Heart right ventricle (tissue), 16 donors: ENCODE measurements at regions not wholly inside any gene's neighbourhood (a gene's known extent, or its start where the extent isn't known, plus 50 kb on each side); places are given as distances from the start of the nearest gene placed in this dataset.

Experiments used
- ATAC-seq, 8 donors: fragments of 200-7000 bp; cut with Tn5 transposase; one replicate each; pipeline ENCODE4 v1.9.1; 2020; ENCODE audit warnings: mild to moderate bottlenecking in 8 of 8, moderate library complexity in 8 of 8, moderate number of reproducible peaks in 1 of 8
- DNase-seq, 2 donors: peaks; one replicate each; pipeline ENCODE4 v3.0.0-alpha.2; 2020
- H3K27ac ChIP-seq, 10 donors: fragments of 200-600 bp; sonication (generic) in 2 of 10; one replicate each; pipeline versions ENCODE4 v1.5.0 to v1.8.0; 2020 to 2022; ENCODE audit warnings: mild to moderate bottlenecking in 3 of 10
- H3K27me3 ChIP-seq, 7 donors: fragments of 200-600 bp; one replicate each; pipeline ENCODE4 v1.8.0; 2021 to 2022; ENCODE audit warnings: mild to moderate bottlenecking in 2 of 7
- H3K36me3 ChIP-seq, 9 donors: fragments of 200-600 bp; sonication (generic) in 1 of 9; one replicate each; pipeline versions ENCODE4 v1.5.0 to v1.8.0; 2020 to 2022; ENCODE audit warnings: mild to moderate bottlenecking in 2 of 9
- H3K4me1 ChIP-seq, 9 donors: fragments of 200-600 bp; sonication (generic) in 1 of 9; one replicate each; pipeline versions ENCODE4 v1.5.0 to v1.8.0; 2020 to 2022; ENCODE audit warnings: mild to moderate bottlenecking in 4 of 9
- H3K4me3 ChIP-seq, 10 donors: fragments of 200-600 bp; sonication (generic) in 2 of 10; one replicate each; pipeline versions ENCODE4 v1.5.0 to v1.8.0; 2020 to 2022; ENCODE audit warnings: mild to moderate bottlenecking in 7 of 10, moderate library complexity in 2 of 10
- H3K9me3 ChIP-seq, 11 donors: fragments of 200-600 bp in 10 of 11; sonication (generic) in 2 of 11; one replicate each; pipeline versions ENCODE4 v1.5.0 to v1.8.0; 2013 to 2022; ENCODE audit warnings: mild to moderate bottlenecking in 2 of 11, control low read depth in 1 of 11, moderate library complexity in 1 of 11
- CTCF ChIP-seq, 9 donors: fragments of 200-600 bp; sonication (generic) in 2 of 9; IDR thresholded peaks; one replicate each; pipeline versions ENCODE4 v1.5.0 to v1.8.0; 2021 to 2022; ENCODE audit warnings: antibody characterized with exemption in 9 of 9, mild to moderate bottlenecking in 5 of 9, moderate library complexity in 1 of 9
- WGBS, 2 donors: extraction: QIAGEN DNeasy Blood & Tissue Kit; methylation state at CpG; one replicate each; pipeline ENCODE4 v1.1.7; 2013; ENCODE audit warnings: inconsistent platforms in 1 of 2; 5-methylcytosine and 5-hydroxymethylcytosine counted together
- intact Hi-C, 10 donors: fragments of 100-400 bp; cut with DNase I; formaldehyde crosslinking; loops; one replicate each; pipeline versions ENCODE4 v1.11.1 to v1.14.2; 2022
- donor health status: Arrhythmogenic right ventricular cardiomyopathy.
- donor health status: ischemic (EF 13 %, LVEDD 7.1; RV severe dilation, severe dysfunction).
- donor health status: healthy with polysubstance abuse.
- donor health status: DM: no; HTN: yes; CAD: no.
- donor health status: DM: no; HTN: no; CAD: no.
- donor health status: ischemic (EF 25% LVEDD 6.9; RV normal size, moderate dysfunction).
- donor health status: ischemic (EF 25% LVEDD 5.7; RV mildly dilated, moderate dysfunction).
- donor health status: healthy.
- donor health status: DM: yes; HTN: yes; CAD: no.
- donor health status: Ischemic cardiomyopathy.
- donor health status: ischemic (EF 35%, LVEDD 5.7; RV mildly dilated, moderate dysfunction).
- donor health status: nonischemic (EF 11% LVEDD 7.7; RV severe dilation, severe dysfunction).
- donor health status: DM: yes; HTN: yes; CAD: no.
- donor health status: PGD.
- donor health status: ischemic (EF 29% LVEDD 5.4; RV normal size, mild dysfunction).
- donor health status: nonischemic (EF 23%, LVEDD 6.1; RV moderate dilation, normal function).

- H3K4me1 ChIP-seq = no peaks in the 10 kb centered on the region
- whole genome bisulfite sequencing, 2 donors = 85 to 89% methylated on average over 11 of the region's 11 CpGs
- ATAC-seq = no peak
- no peak for TF ChIP-seq CTCF (IDR thresholded peaks at IDR 0.05)
- no peaks in the 10 kb centered on the region for H3K27me3 ChIP-seq
- H3K36me3 ChIP-seq = no peaks in the 10 kb centered on the region
- no peak overlapping the region for H3K27ac ChIP-seq
- intact Hi-C loops = no loop called here
- H3K9me3 ChIP-seq = peaks cover 0 to 3% (median 0%) of the 10 kb centered on the region in 11 donors
- DNase-seq = no peak
- no peak overlapping the region for H3K4me3 ChIP-seq
Observed at GRCh38 chr4:27568236-27568951, 707.8 kb downstream of the STIM2 start.

GRCh38 chr4:27568952-27569319 is 708.3 kb downstream of the STIM2 start:
- no peak for TF ChIP-seq CTCF (IDR thresholded peaks at IDR 0.05)
- no peak for ATAC-seq
- Histone ChIP-seq H3K4me1 (no peaks in the 10 kb centered on the region), H3K36me3 (no peaks in the 10 kb centered on the region), H3K9me3 (peaks cover 0 to 3% (median 0%) of the 10 kb centered on the region in 11 donors), H3K27me3 (no peaks in the 10 kb centered on the region), H3K27ac (no peak overlapping the region), H3K4me3 (no peak overlapping the region)
- intact Hi-C loops = no loop called here
- no peak for DNase-seq
- 70 to 71% methylated on average over 2 of the region's 2 CpGs for WGBS, 2 donors

GRCh38 chr4:27574743-27575142 is 714.1 kb downstream of the STIM2 start:
- intact Hi-C loops = no loop called here
- ATAC-seq = no peak
- no peak overlapping the region for H3K27ac ChIP-seq
- 75 to 79% methylated on average over 5 of the region's 5 CpGs for WGBS, 2 donors
- no peak for DNase-seq
- no peaks in the 10 kb centered on the region for H3K36me3 ChIP-seq
- H3K4me3 ChIP-seq = no peak overlapping the region
- TF ChIP-seq CTCF (IDR thresholded peaks at IDR 0.05) = no peak
- H3K4me1 ChIP-seq = no peaks in the 10 kb centered on the region
- peaks cover 0 to 7% (median 0%) of the 10 kb centered on the region in 11 donors for H3K9me3 ChIP-seq
- no peaks in the 10 kb centered on the region for H3K27me3 ChIP-seq

GRCh38 chr4:27577951-27578350 is 717.3 kb downstream of the STIM2 start:
- WGBS, 2 donors = 97% methylated on average over 2 of the region's 2 CpGs

More at GRCh38 chr4:27577951-27578350, 717.3 kb downstream of the STIM2 start:
- ATAC-seq (no peak), DNase-seq (no peak)
- H3K27ac ChIP-seq = no peak overlapping the region
- TF ChIP-seq CTCF (IDR thresholded peaks at IDR 0.05) = no peak
- no peaks in the 10 kb centered on the region for H3K27me3 ChIP-seq
- H3K4me1 ChIP-seq = no peaks in the 10 kb centered on the region
- intact Hi-C loops = no loop called here
- H3K4me3 ChIP-seq = no peak overlapping the region
- H3K36me3 ChIP-seq = no peaks in the 10 kb centered on the region
- peaks cover 0 to 15% (median 0%) of the 10 kb centered on the region in 11 donors for H3K9me3 ChIP-seq
